NT2/D1 (cell line): ENCODE measurements at regions not wholly inside any gene's neighbourhood (a gene's known extent, or its start where the extent isn't known, plus 50 kb on each side); places are given as distances from the start of the nearest gene placed in this dataset.

Source experiments
- YY1 ChIP-seq: IDR thresholded peaks from 2 replicates; pipeline ENCODE4 v1.6.1; 2011; ENCODE audit not compliant: insufficient read length, insufficient read depth
- ZNF274 ChIP-seq: IDR thresholded peaks from 2 replicates; pipeline ENCODE4 v1.6.1; 2011; ENCODE audit warnings: mild to moderate bottlenecking, low read depth, low read length

DNA sequence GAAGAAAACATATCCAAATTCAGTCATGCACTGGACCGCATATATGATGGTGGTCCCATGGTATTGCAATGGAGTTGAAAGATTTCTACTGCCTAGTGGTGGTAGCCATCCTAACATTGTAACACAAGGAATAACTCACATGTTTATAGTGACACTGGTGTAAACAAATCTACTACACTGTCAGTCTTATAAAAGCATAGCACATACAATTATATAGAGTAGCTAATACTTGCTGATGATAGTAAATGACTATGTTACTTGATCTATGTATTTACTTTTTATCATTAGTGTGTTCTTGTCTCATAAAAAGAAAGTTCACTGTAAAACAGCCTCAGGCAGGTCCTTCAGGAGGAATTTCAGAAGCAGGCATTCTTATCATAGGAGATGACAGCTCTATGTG lies 96.0 kb upstream of the CDIN1 start:
- TF ChIP-seq ZNF274 (no peak), YY1 (no peak)
